ENCODE measurements at regions not wholly inside any gene's neighbourhood (a gene's known extent, or its start where the extent isn't known, plus 50 kb on each side); places are given as distances from the start of the nearest gene placed in this dataset.

DNA sequence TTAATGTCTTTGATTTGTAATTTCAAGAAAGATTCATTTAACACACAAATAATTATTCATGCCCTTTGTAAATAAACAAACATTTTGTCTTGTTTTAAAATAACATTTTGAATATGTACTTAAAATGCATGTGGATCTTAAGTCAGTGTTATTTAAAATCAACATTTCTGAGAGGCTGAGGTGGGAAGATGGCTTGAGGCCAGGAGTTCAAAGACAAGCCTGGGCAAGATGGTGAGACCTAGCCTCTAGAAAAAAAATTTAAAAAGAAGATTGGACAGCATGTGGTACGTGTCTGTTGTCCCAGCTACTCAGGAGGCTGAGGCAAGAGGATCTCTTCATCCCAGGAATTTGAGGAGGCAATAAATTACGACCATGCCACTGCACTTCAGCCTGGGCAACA, 1268.2 kb downstream of the SLITRK1 start:
- TF ChIP-seq, protein P1, sequence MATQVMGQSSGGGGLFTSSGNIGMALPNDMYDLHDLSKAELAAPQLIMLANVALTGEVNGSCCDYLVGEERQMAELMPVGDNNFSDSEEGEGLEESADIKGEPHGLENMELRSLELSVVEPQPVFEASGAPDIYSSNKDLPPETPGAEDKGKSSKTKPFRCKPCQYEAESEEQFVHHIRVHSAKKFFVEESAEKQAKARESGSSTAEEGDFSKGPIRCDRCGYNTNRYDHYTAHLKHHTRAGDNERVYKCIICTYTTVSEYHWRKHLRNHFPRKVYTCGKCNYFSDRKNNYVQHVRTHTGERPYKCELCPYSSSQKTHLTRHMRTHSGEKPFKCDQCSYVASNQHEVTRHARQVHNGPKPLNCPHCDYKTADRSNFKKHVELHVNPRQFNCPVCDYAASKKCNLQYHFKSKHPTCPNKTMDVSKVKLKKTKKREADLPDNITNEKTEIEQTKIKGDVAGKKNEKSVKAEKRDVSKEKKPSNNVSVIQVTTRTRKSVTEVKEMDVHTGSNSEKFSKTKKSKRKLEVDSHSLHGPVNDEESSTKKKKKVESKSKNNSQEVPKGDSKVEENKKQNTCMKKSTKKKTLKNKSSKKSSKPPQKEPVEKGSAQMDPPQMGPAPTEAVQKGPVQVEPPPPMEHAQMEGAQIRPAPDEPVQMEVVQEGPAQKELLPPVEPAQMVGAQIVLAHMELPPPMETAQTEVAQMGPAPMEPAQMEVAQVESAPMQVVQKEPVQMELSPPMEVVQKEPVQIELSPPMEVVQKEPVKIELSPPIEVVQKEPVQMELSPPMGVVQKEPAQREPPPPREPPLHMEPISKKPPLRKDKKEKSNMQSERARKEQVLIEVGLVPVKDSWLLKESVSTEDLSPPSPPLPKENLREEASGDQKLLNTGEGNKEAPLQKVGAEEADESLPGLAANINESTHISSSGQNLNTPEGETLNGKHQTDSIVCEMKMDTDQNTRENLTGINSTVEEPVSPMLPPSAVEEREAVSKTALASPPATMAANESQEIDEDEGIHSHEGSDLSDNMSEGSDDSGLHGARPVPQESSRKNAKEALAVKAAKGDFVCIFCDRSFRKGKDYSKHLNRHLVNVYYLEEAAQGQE (IDR thresholded peaks at IDR 0.05) = no peak
- TF ChIP-seq RAD21 (conservative IDR thresholded peaks at IDR 0.05 in 1 of 2, IDR thresholded peaks at IDR 0.05 in 1 of 2) (no peak), CBX2 (IDR thresholded peaks at IDR 0.05; ENCODE audit: borderline replicate concordance, low read depth) (no peak), CBX8 (IDR thresholded peaks at IDR 0.05) (no peak), JUN (IDR thresholded peaks at IDR 0.05) (no peak), EHMT2 (IDR thresholded peaks at IDR 0.05; ENCODE audit: low read depth) (no peak), ESRRA (IDR thresholded peaks at IDR 0.05; ENCODE audit: borderline replicate concordance, low read length) (no peak), ZFP36 (IDR thresholded peaks at IDR 0.05; ENCODE audit: borderline replicate concordance, partially characterized antibody) (no peak)
- TF ChIP-seq, protein P2, sequence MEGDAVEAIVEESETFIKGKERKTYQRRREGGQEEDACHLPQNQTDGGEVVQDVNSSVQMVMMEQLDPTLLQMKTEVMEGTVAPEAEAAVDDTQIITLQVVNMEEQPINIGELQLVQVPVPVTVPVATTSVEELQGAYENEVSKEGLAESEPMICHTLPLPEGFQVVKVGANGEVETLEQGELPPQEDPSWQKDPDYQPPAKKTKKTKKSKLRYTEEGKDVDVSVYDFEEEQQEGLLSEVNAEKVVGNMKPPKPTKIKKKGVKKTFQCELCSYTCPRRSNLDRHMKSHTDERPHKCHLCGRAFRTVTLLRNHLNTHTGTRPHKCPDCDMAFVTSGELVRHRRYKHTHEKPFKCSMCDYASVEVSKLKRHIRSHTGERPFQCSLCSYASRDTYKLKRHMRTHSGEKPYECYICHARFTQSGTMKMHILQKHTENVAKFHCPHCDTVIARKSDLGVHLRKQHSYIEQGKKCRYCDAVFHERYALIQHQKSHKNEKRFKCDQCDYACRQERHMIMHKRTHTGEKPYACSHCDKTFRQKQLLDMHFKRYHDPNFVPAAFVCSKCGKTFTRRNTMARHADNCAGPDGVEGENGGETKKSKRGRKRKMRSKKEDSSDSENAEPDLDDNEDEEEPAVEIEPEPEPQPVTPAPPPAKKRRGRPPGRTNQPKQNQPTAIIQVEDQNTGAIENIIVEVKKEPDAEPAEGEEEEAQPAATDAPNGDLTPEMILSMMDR (IDR thresholded peaks at IDR 0.05) = no peak

Measured in A549 (cell line).